ENCODE measurements at regions not wholly inside any gene's neighbourhood (a gene's known extent, or its start where the extent isn't known, plus 50 kb on each side); places are given as distances from the start of the nearest gene placed in this dataset.

DNA sequence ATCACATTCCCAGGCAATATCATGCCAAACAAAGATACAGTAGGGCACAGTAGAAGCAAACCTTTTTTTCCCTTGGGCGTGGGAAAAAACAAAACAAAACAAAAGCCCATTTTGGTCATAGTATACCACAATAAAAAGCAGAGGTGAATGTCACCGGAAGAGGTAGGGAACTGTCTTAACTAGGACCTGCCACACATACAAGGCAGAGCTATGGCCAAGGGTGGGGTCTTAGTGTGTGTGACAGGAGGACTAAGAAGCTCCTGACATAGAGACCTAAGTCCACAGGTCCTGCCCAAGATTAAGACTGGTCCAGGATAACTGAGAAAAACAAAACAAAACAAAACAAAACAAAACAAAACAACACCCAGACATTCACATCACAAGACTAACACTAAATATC, 441.2 kb upstream of the DSEL start (continued):
- no peak for TF ChIP-seq ASH2L (IDR thresholded peaks at IDR 0.05; ENCODE audit: low read length)

GRCh38 chr18:67954594-67954993, 438.1 kb upstream of the DSEL start:
- no peak for DNase-seq (ENCODE audit: low read depth in 1 of 2, low spot score in 2 of 2)

More at GRCh38 chr18:67954594-67954993, 438.1 kb upstream of the DSEL start:
- Histone ChIP-seq H3K56ac (replicated peaks; ENCODE audit: insufficient read length, low read depth, low read length) (no peak overlapping the region), H2BK15ac (ENCODE audit: low read length) (no peak overlapping the region), H2BK120ac (replicated peaks; ENCODE audit: low read depth, low read length) (no peak overlapping the region), H3K27me3 (replicated peaks in 1 of 4; ENCODE audit: control insufficient read depth in 3 of 4, extremely low read depth in 1 of 4, insufficient read depth in 3 of 4, low read length in 3 of 4) (peaks cover 0 to 4% (median 0%) of the 10 kb centered on the region in 4 experiments; a peak in 2 of 7 replicates), H4K20me1 (replicated peaks in 1 of 2; ENCODE audit: control insufficient read depth in 1 of 2, insufficient read depth in 2 of 2, low read length in 2 of 2) (no peaks in the 10 kb centered on the region), H4K91ac (replicated peaks; ENCODE audit: insufficient read length, low read length) (no peak overlapping the region), H3K36me3 (ENCODE audit: control insufficient read depth in 2 of 4, insufficient read depth in 4 of 4, low read length in 3 of 4) (no peaks in the 10 kb centered on the region), H2BK12ac (ENCODE audit: low read depth, low read length) (no peak overlapping the region), H3K27ac (ENCODE audit: low read depth, low read length) (no peak overlapping the region), H4K5ac (ENCODE audit: insufficient read length, low read depth, low read length) (no peak overlapping the region), H2BK5ac (ENCODE audit: low read depth, low read length) (no peak overlapping the region), H3K18ac (ENCODE audit: extremely low read depth, low read length) (no peak overlapping the region), H2BK20ac (ENCODE audit: low read length) (no peak overlapping the region), H3K9me3 (ENCODE audit: insufficient read depth in 2 of 2, low read depth in 1 of 2, low read length in 1 of 2) (no peaks in the 10 kb centered on the region), H3K4me3 (ENCODE audit: extremely low read depth in 1 of 4, insufficient read depth in 2 of 4, low read depth in 3 of 4, low read length in 4 of 4) (no peak overlapping the region), H3K4me1 (replicated peaks in 1 of 4; ENCODE audit: control insufficient read depth in 3 of 4, insufficient read depth in 4 of 4, low read length in 3 of 4) (peaks cover 0 to 16% (median 8%) of the 10 kb centered on the region in 4 experiments; a peak in 6 of 7 replicates), H3K14ac (ENCODE audit: insufficient read length) (no peak overlapping the region), H3K23ac (ENCODE audit: insufficient read length) (no peak overlapping the region), H3K9ac (replicated peaks in 1 of 4; ENCODE audit: extremely low read depth in 1 of 4, low read depth in 3 of 4, low read length in 3 of 4) (no peak overlapping the region), H3K4me2 (ENCODE audit: insufficient read depth in 1 of 2, low read depth in 2 of 2, low read length in 2 of 2) (no peak overlapping the region), H3K4ac (replicated peaks; ENCODE audit: insufficient read length, low read depth, low read length) (no peak overlapping the region), H3K79me1 (ENCODE audit: low read depth, low read length) (no peaks in the 10 kb centered on the region), H3K23me2 (ENCODE audit: low read depth, low read length) (no peaks in the 10 kb centered on the region), H2AK5ac (ENCODE audit: low read depth, low read length) (no peak overlapping the region), H3K79me2 (ENCODE audit: control insufficient read depth in 1 of 2, insufficient read depth in 2 of 2, low read length in 2 of 2) (no peaks in the 10 kb centered on the region), H2AFZ (ENCODE audit: low read length) (no peak overlapping the region; the same call in 1 of the 2 replicates), H4K8ac (ENCODE audit: extremely low read depth, insufficient read depth, low read length) (no peak overlapping the region)
- ChIA-PET POLR2A (ENCODE audit: partially characterized antibody) (no interaction called here), CTCF (ENCODE audit: partially characterized antibody) (no interaction called here)
- WGBS, 2 experiments (ENCODE audit: extremely low coverage in 1 of 2, insufficient coverage in 1 of 2, insufficient read length in 1 of 2, insufficient replicate concordance in 2 of 2, low coverage in 1 of 2, low lambda C conversion rate in 2 of 2, missing lambda C conversion rate in 1 of 2), result 57% methylated on average over 3 of the region's 3 CpGs; no CpG with 5 or more reads in 1 of the 2 experiments
- FAIRE-seq, result no peak
- TF ChIP-seq CBX5 (IDR thresholded peaks at IDR 0.05; ENCODE audit: low read depth, low read length) (no peak), RFX5 (IDR thresholded peaks at IDR 0.05; ENCODE audit: borderline replicate concordance, low read depth, low read length) (no peak), CHD2 (IDR thresholded peaks at IDR 0.05; ENCODE audit: low read length) (no peak)
